ENCODE measurements at regions not wholly inside any gene's neighbourhood (a gene's known extent, or its start where the extent isn't known, plus 50 kb on each side); places are given as distances from the start of the nearest gene placed in this dataset.

DNA sequence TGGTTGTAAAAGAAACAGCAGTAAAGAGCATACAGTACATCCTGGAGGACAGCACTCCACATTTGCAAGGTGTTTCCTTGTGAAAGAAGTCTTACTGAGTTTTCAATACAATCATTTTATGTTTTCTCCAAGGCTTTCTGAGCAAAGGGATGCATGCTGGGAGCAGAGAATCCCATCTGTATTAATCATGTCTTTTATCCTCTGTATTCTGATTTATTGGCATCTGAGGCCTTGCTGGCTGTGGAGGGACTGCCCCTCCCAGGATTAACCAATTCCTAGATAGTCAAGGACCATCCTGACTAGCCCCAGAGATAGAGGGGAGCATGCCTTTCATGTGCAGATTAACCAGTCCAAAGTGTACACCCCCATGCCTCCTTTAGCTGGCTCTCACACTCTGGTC, 476.3 kb downstream of the SIPA1L2 start:
- Histone ChIP-seq H3K79me2 (ENCODE audit: insufficient read depth, low read length) (no peaks in the 10 kb centered on the region), H3T11ph (ENCODE audit: low read length) (no peak overlapping the region), H3K23me2 (ENCODE audit: insufficient read length, low read depth, low read length, poor library complexity, severe bottlenecking) (no peaks in the 10 kb centered on the region), H2BK20ac (ENCODE audit: low read depth, low read length, poor library complexity, severe bottlenecking) (no peak overlapping the region), H3K4me2 (ENCODE audit: insufficient read depth, insufficient read length, low read length) (no peak overlapping the region), H2AFZ (ENCODE audit: low read length) (no peak overlapping the region), H4K20me1 (ENCODE audit: control insufficient read depth, insufficient read depth, insufficient read length) (no peaks in the 10 kb centered on the region), H3K14ac (ENCODE audit: insufficient read depth, low read length) (no peak overlapping the region), H2BK15ac (ENCODE audit: low read depth, low read length) (no peak overlapping the region), H3K18ac (ENCODE audit: insufficient read length, low read depth, low read length) (no peak overlapping the region), H2AK5ac (ENCODE audit: insufficient read length, low read length) (no peak overlapping the region), H4K8ac (replicated peaks; ENCODE audit: insufficient read length, low read depth, low read length) (no peak overlapping the region), H3K79me1 (ENCODE audit: insufficient read depth, low read depth, low read length, poor library complexity, severe bottlenecking) (no peaks in the 10 kb centered on the region), H3K27me3 (ENCODE audit: insufficient read depth, low read length) (no peaks in the 10 kb centered on the region), H4K91ac (ENCODE audit: insufficient read length, low read depth, low read length) (no peak overlapping the region), H4K5ac (ENCODE audit: insufficient read length, low read depth, low read length) (no peak overlapping the region), H3K9ac (ENCODE audit: extremely low read depth, insufficient read length, low read length) (no peak overlapping the region), H3K9me3 (ENCODE audit: control insufficient read depth, low read depth, low read length) (no peaks in the 10 kb centered on the region), H3K23ac (ENCODE audit: insufficient read length, low read depth, low read length) (no peak overlapping the region), H3K27ac (ENCODE audit: insufficient read length, low read depth, low read length) (no peak overlapping the region), H2BK12ac (ENCODE audit: insufficient read length, low read depth, low read length) (no peak overlapping the region), H2BK120ac (ENCODE audit: low read depth, low read length, poor library complexity, severe bottlenecking) (no peak overlapping the region), H3K4me1 (ENCODE audit: insufficient read depth, low read length) (no peaks in the 10 kb centered on the region), H3K4ac (ENCODE audit: low read depth, low read length) (no peak overlapping the region), H2BK5ac (ENCODE audit: insufficient read length, low read length) (no peak overlapping the region), H3K56ac (ENCODE audit: insufficient read length, low read depth, low read length) (no peak overlapping the region)
- no peaks in the 10 kb centered on the region for H3K4me1 Mint-ChIP-seq
- peaks cover 0 to 3% of the 10 kb centered on the region in 2 experiments; a peak in 1 of 5 replicates for H3K9me3 Mint-ChIP-seq
- H3K4me3 Mint-ChIP-seq, result no peak overlapping the region
- no peaks in the 10 kb centered on the region for H3K27me3 Mint-ChIP-seq (ENCODE audit: low read depth)
- H3K36me3 Mint-ChIP-seq (ENCODE audit: insufficient read depth in 1 of 3, low read depth in 3 of 3), result peaks cover 7 to 67% (median 62%) of the 10 kb centered on the region in 3 experiments; a peak in 6 of 7 replicates
- H3K27ac Mint-ChIP-seq, result no peak overlapping the region
- no peak for DNase-seq
- TF ChIP-seq, protein P1, sequence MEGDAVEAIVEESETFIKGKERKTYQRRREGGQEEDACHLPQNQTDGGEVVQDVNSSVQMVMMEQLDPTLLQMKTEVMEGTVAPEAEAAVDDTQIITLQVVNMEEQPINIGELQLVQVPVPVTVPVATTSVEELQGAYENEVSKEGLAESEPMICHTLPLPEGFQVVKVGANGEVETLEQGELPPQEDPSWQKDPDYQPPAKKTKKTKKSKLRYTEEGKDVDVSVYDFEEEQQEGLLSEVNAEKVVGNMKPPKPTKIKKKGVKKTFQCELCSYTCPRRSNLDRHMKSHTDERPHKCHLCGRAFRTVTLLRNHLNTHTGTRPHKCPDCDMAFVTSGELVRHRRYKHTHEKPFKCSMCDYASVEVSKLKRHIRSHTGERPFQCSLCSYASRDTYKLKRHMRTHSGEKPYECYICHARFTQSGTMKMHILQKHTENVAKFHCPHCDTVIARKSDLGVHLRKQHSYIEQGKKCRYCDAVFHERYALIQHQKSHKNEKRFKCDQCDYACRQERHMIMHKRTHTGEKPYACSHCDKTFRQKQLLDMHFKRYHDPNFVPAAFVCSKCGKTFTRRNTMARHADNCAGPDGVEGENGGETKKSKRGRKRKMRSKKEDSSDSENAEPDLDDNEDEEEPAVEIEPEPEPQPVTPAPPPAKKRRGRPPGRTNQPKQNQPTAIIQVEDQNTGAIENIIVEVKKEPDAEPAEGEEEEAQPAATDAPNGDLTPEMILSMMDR (conservative IDR thresholded peaks at IDR 0.05), result no peak
